ENCODE measurements at regions not wholly inside any gene's neighbourhood (a gene's known extent, or its start where the extent isn't known, plus 50 kb on each side); places are given as distances from the start of the nearest gene placed in this dataset.

DNA sequence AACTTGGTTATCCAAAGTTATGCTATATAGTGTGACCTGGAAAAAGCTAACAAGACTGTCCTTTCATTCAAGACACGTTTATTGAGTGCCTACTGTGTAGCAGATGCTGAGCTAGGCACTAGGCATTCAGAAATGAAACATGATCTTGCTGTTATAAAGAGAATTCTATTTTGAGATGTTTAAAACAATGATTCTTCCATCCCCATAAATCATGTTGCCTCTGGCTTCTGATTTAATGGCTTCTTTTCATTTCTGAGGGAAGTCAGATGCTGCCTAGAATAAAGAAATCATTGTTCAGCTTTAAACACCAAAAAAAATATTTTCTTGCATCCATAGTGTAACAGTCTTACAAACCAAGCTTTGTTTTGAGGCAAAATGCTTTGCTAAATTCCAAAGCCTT lies 620.9 kb upstream of the UBE2E2 start:
- TF ChIP-seq POLR2A (IDR thresholded peaks at IDR 0.05) (no peak), EP300 (IDR thresholded peaks at IDR 0.05) (no peak)
- TF ChIP-seq, protein P1, sequence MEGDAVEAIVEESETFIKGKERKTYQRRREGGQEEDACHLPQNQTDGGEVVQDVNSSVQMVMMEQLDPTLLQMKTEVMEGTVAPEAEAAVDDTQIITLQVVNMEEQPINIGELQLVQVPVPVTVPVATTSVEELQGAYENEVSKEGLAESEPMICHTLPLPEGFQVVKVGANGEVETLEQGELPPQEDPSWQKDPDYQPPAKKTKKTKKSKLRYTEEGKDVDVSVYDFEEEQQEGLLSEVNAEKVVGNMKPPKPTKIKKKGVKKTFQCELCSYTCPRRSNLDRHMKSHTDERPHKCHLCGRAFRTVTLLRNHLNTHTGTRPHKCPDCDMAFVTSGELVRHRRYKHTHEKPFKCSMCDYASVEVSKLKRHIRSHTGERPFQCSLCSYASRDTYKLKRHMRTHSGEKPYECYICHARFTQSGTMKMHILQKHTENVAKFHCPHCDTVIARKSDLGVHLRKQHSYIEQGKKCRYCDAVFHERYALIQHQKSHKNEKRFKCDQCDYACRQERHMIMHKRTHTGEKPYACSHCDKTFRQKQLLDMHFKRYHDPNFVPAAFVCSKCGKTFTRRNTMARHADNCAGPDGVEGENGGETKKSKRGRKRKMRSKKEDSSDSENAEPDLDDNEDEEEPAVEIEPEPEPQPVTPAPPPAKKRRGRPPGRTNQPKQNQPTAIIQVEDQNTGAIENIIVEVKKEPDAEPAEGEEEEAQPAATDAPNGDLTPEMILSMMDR (IDR thresholded peaks at IDR 0.05) = no peak
